Neural progenitor cell (in vitro differentiated cells): ENCODE measurements at regions not wholly inside any gene's neighbourhood (a gene's known extent, or its start where the extent isn't known, plus 50 kb on each side); places are given as distances from the start of the nearest gene placed in this dataset.

ENCODE experiments used
- DNase-seq: peaks from one replicate; pipeline ENCODE4 v3.0.0-alpha.2; 2016; ENCODE audit warnings: low spot score
- H2AFZ ChIP-seq: fragments of 200-600 bp; sonication (generic); replicated peaks from 2 replicates; pipeline ENCODE4 v1.6.1; 2016; ENCODE audit warnings: antibody characterized with exemption
- H3F3A ChIP-seq: fragments of 200-600 bp; sonication (generic); 2 replicates; pipeline ENCODE4 v1.6.1; 2016; ENCODE audit warnings: antibody characterized with exemption, low read depth
- H3K27ac ChIP-seq: fragments of 200-600 bp; sonication (generic); 2 replicates; pipeline ENCODE4 v1.5.1; 2016; ENCODE audit warnings: mild to moderate bottlenecking
- H3K27me3 ChIP-seq: fragments of 200-600 bp; sonication (generic); 2 replicates; pipeline ENCODE4 v1.6.1; 2016; ENCODE audit warnings: mild to moderate bottlenecking, moderate library complexity
- H3K36me3 ChIP-seq: fragments of 200-600 bp; sonication (generic); 2 replicates; pipeline ENCODE4 v1.5.1; 2016
- H3K4me1 ChIP-seq: fragments of 200-600 bp; sonication (generic); 2 replicates; pipeline ENCODE4 v1.6.1; 2016; ENCODE audit warnings: mixed run types
- H3K4me2 ChIP-seq: fragments of 200-600 bp; sonication (generic); 2 replicates; pipeline ENCODE4 v1.6.1; 2016
- H3K4me3 ChIP-seq: fragments of 200-600 bp; sonication (generic); 2 replicates; pipeline ENCODE4 v1.5.1; 2016
- H3K79me2 ChIP-seq: fragments of 200-600 bp; sonication (generic); 2 replicates; pipeline ENCODE4 v1.6.1; 2016; ENCODE audit warnings: low read depth
- H3K9ac ChIP-seq: fragments of 200-600 bp; sonication (generic); 2 replicates; pipeline ENCODE4 v1.6.1; 2016
- H3K9me3 ChIP-seq: fragments of 200-600 bp; sonication (generic); 2 replicates; pipeline ENCODE4 v1.5.1; 2016; ENCODE audit warnings: low read depth
- H4K20me1 ChIP-seq: fragments of 200-600 bp; sonication (generic); 2 replicates; pipeline ENCODE4 v1.6.1; 2016; ENCODE audit warnings: low read depth
- H3K27ac Mint-ChIP-seq: 3 replicates; pipeline ENCODE4 v1.8.0; 2021; ENCODE audit warnings: mixed read lengths
- H3K27me3 Mint-ChIP-seq: 2 replicates; pipeline ENCODE4 v1.8.0; 2022; ENCODE audit warnings: low read depth, mild to moderate bottlenecking, inconsistent platforms, moderate library complexity, mixed read lengths; ENCODE audit not compliant: insufficient read depth
- H3K36me3 Mint-ChIP-seq: 3 replicates; pipeline ENCODE4 v1.8.0; 2021; ENCODE audit warnings: mixed read lengths
- H3K4me1 Mint-ChIP-seq: 3 replicates; pipeline ENCODE4 v1.8.0; 2021; ENCODE audit warnings: mixed read lengths
- H3K4me3 Mint-ChIP-seq: 3 replicates; pipeline ENCODE4 v1.8.0; 2021; ENCODE audit warnings: mild to moderate bottlenecking, moderate library complexity, mixed read lengths
- H3K9me3 Mint-ChIP-seq: 3 replicates; pipeline ENCODE4 v1.8.0; 2020; ENCODE audit warnings: mixed read lengths
- CTCF ChIP-seq: fragments of 200-600 bp; sonication (generic); IDR thresholded peaks from 2 replicates; pipeline ENCODE4 v1.5.1; 2017; ENCODE audit warnings: antibody characterized with exemption, mild to moderate bottlenecking
- EZH2 ChIP-seq: fragments of 200-600 bp; sonication (generic); IDR thresholded peaks from 2 replicates; pipeline ENCODE4 v1.6.1; 2017; ENCODE audit warnings: antibody characterized with exemption, mild to moderate bottlenecking, moderate library complexity
- EZH2phosphoT487 ChIP-seq: fragments of 200-600 bp; sonication (generic); IDR thresholded peaks from 2 replicates; pipeline ENCODE4 v1.6.1; 2017; ENCODE audit warnings: antibody characterized with exemption

GRCh38 chr6:86820750-86821149 is 116.6 kb upstream of the HTR1E start:
- no peak overlapping the region for H3K4me2 ChIP-seq
- no peak for DNase-seq

DNA sequence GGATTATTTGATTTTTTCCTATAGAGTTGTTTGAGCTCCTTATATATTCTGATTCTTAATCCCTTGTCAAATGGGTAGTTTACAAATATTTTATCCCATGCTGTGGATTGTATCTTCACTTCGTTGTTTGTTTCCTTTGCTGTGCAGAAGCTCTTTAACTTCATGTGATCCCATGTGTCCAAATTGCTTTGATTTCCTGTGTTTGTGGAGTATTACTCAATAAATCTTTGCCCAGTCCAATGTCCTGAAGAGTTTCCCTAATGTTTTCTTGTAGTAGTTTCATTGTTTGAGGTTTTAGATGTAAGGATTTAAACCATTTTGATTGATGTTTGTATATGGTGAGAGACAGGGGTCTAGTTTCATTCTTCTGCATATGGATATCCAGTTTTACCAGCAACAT is 143.7 kb upstream of the HTR1E start:
- Histone ChIP-seq H3K27ac (no peak overlapping the region), H3K9me3 (no peaks in the 10 kb centered on the region), H3K27me3 (no peaks in the 10 kb centered on the region), H3K36me3 (no peaks in the 10 kb centered on the region), H3F3A (no peaks in the 10 kb centered on the region), H3K4me3 (no peak overlapping the region), H4K20me1 (no peaks in the 10 kb centered on the region), H3K4me1 (no peaks in the 10 kb centered on the region), H3K79me2 (no peaks in the 10 kb centered on the region), H3K4me2 (no peak overlapping the region), H2AFZ (no peak overlapping the region), H3K9ac (no peak overlapping the region)
- TF ChIP-seq EZH2 (no peak), EZH2phosphoT487 (no peak), CTCF (no peak)
- Mint-ChIP-seq H3K9me3 (no peaks in the 10 kb centered on the region), H3K27ac (no peak overlapping the region), H3K36me3 (no peaks in the 10 kb centered on the region), H3K4me1 (no peaks in the 10 kb centered on the region), H3K4me3 (no peak overlapping the region), H3K27me3 (no peaks in the 10 kb centered on the region)
- DNase-seq: no peak

More at GRCh38 chr6:86820750-86821149, 116.6 kb upstream of the HTR1E start:
- Mint-ChIP-seq H3K27me3 (peaks cover 2% of the 10 kb centered on the region), H3K4me1 (no peaks in the 10 kb centered on the region), H3K36me3 (no peaks in the 10 kb centered on the region), H3K4me3 (no peak overlapping the region), H3K27ac (no peak overlapping the region), H3K9me3 (peaks cover 3% of the 10 kb centered on the region)
- Histone ChIP-seq H3F3A (no peaks in the 10 kb centered on the region), H3K4me3 (no peak overlapping the region), H2AFZ (no peak overlapping the region), H3K9me3 (no peaks in the 10 kb centered on the region), H3K27me3 (no peaks in the 10 kb centered on the region), H3K9ac (no peak overlapping the region), H4K20me1 (no peaks in the 10 kb centered on the region), H3K4me1 (no peaks in the 10 kb centered on the region), H3K27ac (no peak overlapping the region), H3K79me2 (no peaks in the 10 kb centered on the region), H3K36me3 (no peaks in the 10 kb centered on the region)
- TF ChIP-seq CTCF (no peak), EZH2 (no peak), EZH2phosphoT487 (no peak)

- Histone ChIP-seq H3F3A (no peaks in the 10 kb centered on the region), H3K27ac (no peak overlapping the region), H3K4me1 (no peaks in the 10 kb centered on the region), H3K4me2 (no peak overlapping the region), H3K4me3 (no peak overlapping the region), H3K9me3 (no peaks in the 10 kb centered on the region), H3K27me3 (no peaks in the 10 kb centered on the region), H3K36me3 (no peaks in the 10 kb centered on the region), H4K20me1 (no peaks in the 10 kb centered on the region), H3K9ac (no peak overlapping the region), H3K79me2 (no peaks in the 10 kb centered on the region), H2AFZ (no peak overlapping the region)
- H3K4me1 Mint-ChIP-seq: no peaks in the 10 kb centered on the region
- no peaks in the 10 kb centered on the region for H3K27me3 Mint-ChIP-seq
- TF ChIP-seq EZH2: no peak
- TF ChIP-seq EZH2phosphoT487: no peak
- no peak for TF ChIP-seq CTCF
- H3K36me3 Mint-ChIP-seq: no peaks in the 10 kb centered on the region
- H3K27ac Mint-ChIP-seq: no peak overlapping the region
- H3K9me3 Mint-ChIP-seq: no peaks in the 10 kb centered on the region
- no peak for DNase-seq
- H3K4me3 Mint-ChIP-seq: no peak overlapping the region
Observed at GRCh38 chr6:86791476-86791875, 145.9 kb upstream of the HTR1E start.
